HG02623 (cell line): ENCODE measurements at regions not wholly inside any gene's neighbourhood (a gene's known extent, or its start where the extent isn't known, plus 50 kb on each side); places are given as distances from the start of the nearest gene placed in this dataset.

Source experiments
- ATAC-seq: cut with Tn5 transposase; IDR thresholded peaks from one replicate; pipeline ENCODE4 v1.9.1; 2021; ENCODE audit warnings: moderate library complexity; ENCODE audit not compliant: unreplicated experiment

- ATAC-seq, result no peak
Measured at GRCh38 chr3:55343486-55344357, 143.4 kb downstream of the WNT5A start.

GRCh38 chr3:55341502-55342031, 145.5 kb downstream of the WNT5A start:
- no peak for ATAC-seq

- no peak for ATAC-seq
Measured at GRCh38 chr3:55339819-55340218, 147.3 kb downstream of the WNT5A start.

GRCh38 chr3:55339390-55339789, 147.7 kb downstream of the WNT5A start:
- ATAC-seq, result no peak

- ATAC-seq, result no peak
Measured at GRCh38 chr3:55337641-55338180, 149.4 kb downstream of the WNT5A start.

GRCh38 chr3:55333923-55334322, 153.2 kb downstream of the WNT5A start:
- ATAC-seq, result no peak

GRCh38 chr3:55333046-55333445, 154.1 kb downstream of the WNT5A start:
- ATAC-seq, result no peak

GRCh38 chr3:55332176-55332575, 154.9 kb downstream of the WNT5A start:
- ATAC-seq, result no peak

- no peak for ATAC-seq
Measured at GRCh38 chr3:55331524-55331923, 155.6 kb downstream of the WNT5A start.

- no peak for ATAC-seq
Measured at GRCh38 chr3:55330756-55331155, 156.3 kb downstream of the WNT5A start.

- ATAC-seq, result no peak
Measured at GRCh38 chr3:55330355-55330754, 156.8 kb downstream of the WNT5A start.

GRCh38 chr3:55329849-55330248, 157.3 kb downstream of the WNT5A start:
- ATAC-seq, result no peak

GRCh38 chr3:55327131-55327920, 159.8 kb downstream of the WNT5A start:
- ATAC-seq, result no peak

GRCh38 chr3:55322638-55323037, 164.5 kb downstream of the WNT5A start:
- ATAC-seq, result no peak

GRCh38 chr3:55320928-55321327, 166.2 kb downstream of the WNT5A start:
- ATAC-seq, result no peak

GRCh38 chr3:55315396-55315795, 171.7 kb downstream of the WNT5A start:
- ATAC-seq, result no peak

- no peak for ATAC-seq
Measured at GRCh38 chr3:55313666-55314065, 173.4 kb downstream of the WNT5A start.

- ATAC-seq, result no peak
Measured at GRCh38 chr3:55309336-55309735, 177.8 kb downstream of the WNT5A start.

- no peak for ATAC-seq
Measured at GRCh38 chr3:55307622-55308021, 179.5 kb downstream of the WNT5A start.

GRCh38 chr3:55305696-55306485, 181.2 kb downstream of the WNT5A start:
- ATAC-seq, result no peak

GRCh38 chr3:55300701-55301100, 186.4 kb downstream of the WNT5A start:
- no peak for ATAC-seq
